SK-N-MC (cell line): ENCODE measurements at regions not wholly inside any gene's neighbourhood (a gene's known extent, or its start where the extent isn't known, plus 50 kb on each side); places are given as distances from the start of the nearest gene placed in this dataset.

Source experiments
- EZH2 ChIP-seq: fragments of 200-600 bp; sonication (generic); IDR thresholded peaks from one replicate; pipeline ENCODE4 v1.6.1; 2017; ENCODE audit warnings: antibody characterized with exemption
- POLR2AphosphoS5 ChIP-seq: IDR thresholded peaks from 2 replicates; pipeline ENCODE4 v1.6.1; 2012; ENCODE audit warnings: mild to moderate bottlenecking, low read depth, low read length, borderline replicate concordance

DNA sequence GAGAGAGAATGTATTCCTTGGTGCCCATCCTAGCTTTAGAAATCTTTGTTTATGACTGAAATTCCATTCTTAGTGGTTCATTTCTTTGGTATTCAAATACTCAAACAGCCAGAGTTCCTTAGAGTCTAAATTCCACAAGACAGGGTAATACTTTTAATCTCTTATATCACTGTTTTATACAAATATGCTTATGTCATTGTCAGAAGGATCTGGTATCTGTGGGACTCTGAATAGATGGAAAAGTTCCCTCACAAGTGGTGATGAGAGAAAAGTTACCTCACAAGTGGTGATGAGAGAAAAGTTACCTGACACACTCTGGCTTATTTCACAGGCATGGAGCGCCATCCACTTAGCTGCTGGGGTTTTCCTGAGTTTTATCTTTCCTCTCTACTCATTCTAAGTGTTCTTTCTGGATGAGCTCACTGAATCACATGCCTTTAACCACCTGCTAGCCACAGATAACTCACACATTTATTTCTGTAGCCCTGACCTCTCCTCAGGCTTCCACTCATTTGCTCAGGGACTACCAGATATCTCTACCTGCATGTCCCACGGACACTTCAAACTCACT is 784.0 kb downstream of the SUGCT start:
- TF ChIP-seq POLR2AphosphoS5 (no peak), EZH2 (no peak)
